SU-DHL-6 (cell line): ENCODE measurements at regions not wholly inside any gene's neighbourhood (a gene's known extent, or its start where the extent isn't known, plus 50 kb on each side); places are given as distances from the start of the nearest gene placed in this dataset.

Experiments used
- H2AFZ ChIP-seq: fragments of 200-600 bp; sonication (generic); 2 replicates; pipeline ENCODE4 v1.6.1; 2014; ENCODE audit warnings: low read depth, mild to moderate bottlenecking, moderate library complexity, mixed read lengths, antibody characterized with exemption, low read length; ENCODE audit not compliant: severe bottlenecking
- H3F3A ChIP-seq: fragments of 200-600 bp; shearing (Covaris generic); 2 replicates; pipeline ENCODE4 v1.6.0; 2016; ENCODE audit warnings: antibody characterized with exemption, mild to moderate bottlenecking; ENCODE audit not compliant: insufficient read depth
- H3K27ac ChIP-seq: fragments of 200-600 bp; sonication (generic); 2 replicates; pipeline ENCODE4 v1.5.1; 2016; ENCODE audit warnings: low read depth, mild to moderate bottlenecking, low read length, moderate library complexity, mixed read lengths
- H3K27me3 ChIP-seq: fragments of 200-600 bp; sonication (generic), shearing (Covaris generic); 2 replicates; pipeline ENCODE4 v1.6.0; 2014; ENCODE audit warnings: mild to moderate bottlenecking, low read length
- H3K36me3 ChIP-seq: fragments of 200-600 bp; sonication (generic); 2 replicates; pipeline ENCODE4 v1.6.1; 2014; ENCODE audit warnings: mild to moderate bottlenecking, low read length, mixed read lengths
- H3K4me2 ChIP-seq: fragments of 300-600, 200-600 bp; shearing (Covaris generic), sonication (generic); 2 replicates; pipeline ENCODE4 v1.6.0; 2014; ENCODE audit warnings: low read length, low read depth, mild to moderate bottlenecking; ENCODE audit not compliant: poor library complexity, severe bottlenecking
- H3K4me3 ChIP-seq: fragments of 200-600 bp; sonication (generic); 2 replicates; pipeline ENCODE4 v1.5.1; 2014; ENCODE audit warnings: antibody characterized with exemption, low read length, mild to moderate bottlenecking, mixed read lengths; ENCODE audit not compliant: insufficient read depth, poor library complexity, severe bottlenecking
- H3K79me2 ChIP-seq: fragments of 200-600 bp; sonication (generic); 2 replicates; pipeline ENCODE4 v1.6.1; 2014; ENCODE audit warnings: mild to moderate bottlenecking, low read length, moderate library complexity; ENCODE audit not compliant: insufficient read depth
- H3K9ac ChIP-seq: fragments of 200-600 bp; sonication (generic); 2 replicates; pipeline ENCODE4 v1.7.0; 2014; ENCODE audit warnings: mild to moderate bottlenecking, low read length
- H3K9me2 ChIP-seq: fragments of 200-600 bp; sonication (generic); replicated peaks from 2 replicates; pipeline ENCODE4 v1.6.1; 2014; ENCODE audit warnings: low read length; ENCODE audit not compliant: insufficient read depth
- H3K9me3 ChIP-seq: fragments of 200-600 bp; sonication (generic); 2 replicates; pipeline ENCODE4 v1.6.1; 2014; ENCODE audit warnings: low read length, mixed read lengths; ENCODE audit not compliant: insufficient read depth
- H4K20me1 ChIP-seq: fragments of 200-600 bp; sonication (generic); 2 replicates; pipeline ENCODE4 v1.6.1; 2014; ENCODE audit warnings: low read depth, mild to moderate bottlenecking, antibody characterized with exemption, low read length, moderate library complexity, mixed read lengths
- EZH2phosphoT487 ChIP-seq: fragments of 200-600 bp; sonication (generic), shearing (Covaris generic); conservative IDR thresholded peaks from 2 replicates; pipeline ENCODE4 v1.6.1; 2018; ENCODE audit warnings: mild to moderate bottlenecking, antibody characterized with exemption, low read length, moderate library complexity, mixed read lengths
- TF ChIP-seq, protein P1 (sequence below): fragments of 200-600 bp; sonication (generic); IDR thresholded peaks from one replicate; pipeline ENCODE4 v1.5.1; 2017; ENCODE audit warnings: antibody characterized with exemption, mild to moderate bottlenecking, low read length, moderate library complexity; ENCODE audit not compliant: insufficient read depth, poor library complexity, severe bottlenecking

GRCh38 chr9:107858260-107858659 lies 368.7 kb upstream of the KLF4 start:
- no peak for TF ChIP-seq EZH2phosphoT487
- TF ChIP-seq, protein P1, sequence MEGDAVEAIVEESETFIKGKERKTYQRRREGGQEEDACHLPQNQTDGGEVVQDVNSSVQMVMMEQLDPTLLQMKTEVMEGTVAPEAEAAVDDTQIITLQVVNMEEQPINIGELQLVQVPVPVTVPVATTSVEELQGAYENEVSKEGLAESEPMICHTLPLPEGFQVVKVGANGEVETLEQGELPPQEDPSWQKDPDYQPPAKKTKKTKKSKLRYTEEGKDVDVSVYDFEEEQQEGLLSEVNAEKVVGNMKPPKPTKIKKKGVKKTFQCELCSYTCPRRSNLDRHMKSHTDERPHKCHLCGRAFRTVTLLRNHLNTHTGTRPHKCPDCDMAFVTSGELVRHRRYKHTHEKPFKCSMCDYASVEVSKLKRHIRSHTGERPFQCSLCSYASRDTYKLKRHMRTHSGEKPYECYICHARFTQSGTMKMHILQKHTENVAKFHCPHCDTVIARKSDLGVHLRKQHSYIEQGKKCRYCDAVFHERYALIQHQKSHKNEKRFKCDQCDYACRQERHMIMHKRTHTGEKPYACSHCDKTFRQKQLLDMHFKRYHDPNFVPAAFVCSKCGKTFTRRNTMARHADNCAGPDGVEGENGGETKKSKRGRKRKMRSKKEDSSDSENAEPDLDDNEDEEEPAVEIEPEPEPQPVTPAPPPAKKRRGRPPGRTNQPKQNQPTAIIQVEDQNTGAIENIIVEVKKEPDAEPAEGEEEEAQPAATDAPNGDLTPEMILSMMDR, result no peak
- Histone ChIP-seq H3K9ac (no peak overlapping the region), H3F3A (no peaks in the 10 kb centered on the region), H4K20me1 (no peaks in the 10 kb centered on the region), H3K4me3 (no peak overlapping the region), H3K79me2 (no peaks in the 10 kb centered on the region), H2AFZ (no peak overlapping the region), H3K9me2 (no peaks in the 10 kb centered on the region), H3K4me2 (no peak overlapping the region), H3K27me3 (no peaks in the 10 kb centered on the region), H3K27ac (no peak overlapping the region), H3K36me3 (no peaks in the 10 kb centered on the region), H3K9me3 (no peaks in the 10 kb centered on the region)

- TF ChIP-seq, protein P1, result no peak
- TF ChIP-seq EZH2phosphoT487, result no peak
- Histone ChIP-seq H3K79me2 (no peaks in the 10 kb centered on the region), H3K9ac (no peak overlapping the region), H3K4me2 (no peak overlapping the region), H3K27ac (no peak overlapping the region), H3K4me3 (no peak overlapping the region), H4K20me1 (no peaks in the 10 kb centered on the region), H3K36me3 (no peaks in the 10 kb centered on the region), H2AFZ (no peak overlapping the region), H3F3A (no peaks in the 10 kb centered on the region), H3K27me3 (no peaks in the 10 kb centered on the region), H3K9me3 (no peaks in the 10 kb centered on the region), H3K9me2 (no peaks in the 10 kb centered on the region)
Measured at GRCh38 chr9:107856633-107857032, 367.1 kb upstream of the KLF4 start.

DNA sequence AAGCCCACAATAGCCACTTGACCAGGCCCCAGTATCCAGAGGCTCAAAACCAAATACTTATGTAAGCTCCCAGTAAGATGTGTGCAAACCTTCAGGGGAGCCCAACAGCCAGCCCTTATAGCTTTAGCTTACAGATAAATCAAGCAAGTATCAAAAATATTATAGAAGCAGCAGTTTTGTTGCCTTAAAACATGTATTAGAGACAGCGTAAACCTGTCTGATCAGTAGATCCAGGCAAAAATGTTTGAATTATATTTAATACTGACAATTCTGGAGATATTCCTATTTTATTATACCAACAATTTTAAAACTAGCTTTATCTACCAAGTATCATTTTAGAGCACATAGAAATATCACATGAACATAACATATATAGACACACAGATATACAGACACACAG lies 365.6 kb upstream of the KLF4 start:
- H2AFZ ChIP-seq, result no peak overlapping the region
- H3K4me3 ChIP-seq, result no peak overlapping the region
- no peak overlapping the region for H3K9ac ChIP-seq
- H3F3A ChIP-seq, result no peaks in the 10 kb centered on the region
- TF ChIP-seq EZH2phosphoT487, result no peak
- TF ChIP-seq, protein P1, result no peak
- H3K27me3 ChIP-seq, result no peaks in the 10 kb centered on the region
- no peaks in the 10 kb centered on the region for H3K9me2 ChIP-seq
- no peak overlapping the region for H3K27ac ChIP-seq
- H4K20me1 ChIP-seq, result no peaks in the 10 kb centered on the region
- no peaks in the 10 kb centered on the region for H3K9me3 ChIP-seq
- H3K36me3 ChIP-seq, result no peaks in the 10 kb centered on the region
- no peak overlapping the region for H3K4me2 ChIP-seq
- no peaks in the 10 kb centered on the region for H3K79me2 ChIP-seq
